ENCODE measurements at regions not wholly inside any gene's neighbourhood (a gene's known extent, or its start where the extent isn't known, plus 50 kb on each side); places are given as distances from the start of the nearest gene placed in this dataset.

DNA sequence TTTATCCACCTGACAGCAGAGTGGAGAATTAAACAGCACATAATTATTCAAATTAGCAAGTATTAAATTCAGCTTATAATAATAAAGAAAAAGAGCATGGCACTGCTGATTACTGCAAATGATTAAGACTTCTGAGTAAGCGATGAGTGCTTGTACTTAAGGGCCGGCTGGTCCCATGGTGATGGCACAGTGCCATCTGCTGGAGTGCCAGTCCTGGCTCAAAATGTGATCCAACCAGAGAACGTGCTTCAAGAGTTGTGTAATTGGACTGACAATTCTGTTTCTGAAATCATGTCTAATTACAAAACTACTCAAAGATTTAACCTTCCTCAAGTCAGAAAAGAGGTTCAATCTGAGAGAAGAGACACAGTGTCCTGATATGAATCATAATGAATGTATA is 181.6 kb upstream of the RGS17 start:
- H3K4me3 ChIP-seq (ENCODE audit: control extremely low read depth in 1 of 5, extremely low read depth in 1 of 5, insufficient read depth in 1 of 5, low read depth in 2 of 5, low read length in 4 of 5): no peak overlapping the region
- H3K27me3 ChIP-seq (replicated peaks in 1 of 4; ENCODE audit: control extremely low read depth in 1 of 4, control insufficient read depth in 3 of 4, insufficient read depth in 4 of 4, low read length in 3 of 4): no peaks in the 10 kb centered on the region
- no peaks in the 10 kb centered on the region for H3K79me2 ChIP-seq (ENCODE audit: control insufficient read depth, insufficient read depth, low read length)
- no peaks in the 10 kb centered on the region for H3K4me1 Mint-ChIP-seq
- no peaks in the 10 kb centered on the region for H3K36me3 ChIP-seq (replicated peaks in 1 of 2; ENCODE audit: control extremely low read depth in 1 of 2, control insufficient read depth in 1 of 2, extremely low read depth in 1 of 2, insufficient read depth in 2 of 2, low read length in 1 of 2)
- H3K9me3 ChIP-seq (ENCODE audit: control extremely low read depth in 1 of 3, control insufficient read depth in 2 of 3, insufficient read depth in 1 of 3, low read length in 2 of 3): no peaks in the 10 kb centered on the region
- H3K27me3 Mint-ChIP-seq: no peaks in the 10 kb centered on the region
- ChIA-PET CTCF (no interaction called here), POLR2A (no interaction called here)
- no peak for ATAC-seq (ENCODE audit: low read depth)
- no peak overlapping the region for H3K4me2 ChIP-seq (replicated peaks; ENCODE audit: low read depth, low read length, poor library complexity, severe bottlenecking)
- TF ChIP-seq, protein P1, sequence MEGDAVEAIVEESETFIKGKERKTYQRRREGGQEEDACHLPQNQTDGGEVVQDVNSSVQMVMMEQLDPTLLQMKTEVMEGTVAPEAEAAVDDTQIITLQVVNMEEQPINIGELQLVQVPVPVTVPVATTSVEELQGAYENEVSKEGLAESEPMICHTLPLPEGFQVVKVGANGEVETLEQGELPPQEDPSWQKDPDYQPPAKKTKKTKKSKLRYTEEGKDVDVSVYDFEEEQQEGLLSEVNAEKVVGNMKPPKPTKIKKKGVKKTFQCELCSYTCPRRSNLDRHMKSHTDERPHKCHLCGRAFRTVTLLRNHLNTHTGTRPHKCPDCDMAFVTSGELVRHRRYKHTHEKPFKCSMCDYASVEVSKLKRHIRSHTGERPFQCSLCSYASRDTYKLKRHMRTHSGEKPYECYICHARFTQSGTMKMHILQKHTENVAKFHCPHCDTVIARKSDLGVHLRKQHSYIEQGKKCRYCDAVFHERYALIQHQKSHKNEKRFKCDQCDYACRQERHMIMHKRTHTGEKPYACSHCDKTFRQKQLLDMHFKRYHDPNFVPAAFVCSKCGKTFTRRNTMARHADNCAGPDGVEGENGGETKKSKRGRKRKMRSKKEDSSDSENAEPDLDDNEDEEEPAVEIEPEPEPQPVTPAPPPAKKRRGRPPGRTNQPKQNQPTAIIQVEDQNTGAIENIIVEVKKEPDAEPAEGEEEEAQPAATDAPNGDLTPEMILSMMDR (IDR thresholded peaks at IDR 0.05): no peak
- no peak for TF ChIP-seq EZH2 (IDR thresholded peaks at IDR 0.05; ENCODE audit: borderline replicate concordance, insufficient read depth, low read depth, low read length, poor library complexity, severe bottlenecking)
- H3K9me3 Mint-ChIP-seq (ENCODE audit: insufficient read depth): no peaks in the 10 kb centered on the region
- H3K4me3 Mint-ChIP-seq: no peak overlapping the region
- 38% methylated on average over 2 of the region's 3 CpGs for whole genome bisulfite sequencing (ENCODE audit: insufficient coverage)
- no peaks in the 10 kb centered on the region for H4K20me1 ChIP-seq (ENCODE audit: control insufficient read depth, insufficient read depth, low read length, poor library complexity, severe bottlenecking)
- intact Hi-C loops (cut with micrococcal nuclease): no loop called here
- H3K27ac ChIP-seq (ENCODE audit: low read length in 2 of 2): no peak overlapping the region
- H3K4me1 ChIP-seq (ENCODE audit: control insufficient read depth in 2 of 2, insufficient read depth in 2 of 2, low read length in 2 of 2): no peaks in the 10 kb centered on the region
- H3K27ac Mint-ChIP-seq: no peak overlapping the region
- no peak for DNase-seq
- no peak overlapping the region for H2AFZ ChIP-seq (ENCODE audit: insufficient read depth, low read depth, low read length, poor library complexity, severe bottlenecking)
- no peak overlapping the region for H3K9ac ChIP-seq (ENCODE audit: low read length)

DNA sequence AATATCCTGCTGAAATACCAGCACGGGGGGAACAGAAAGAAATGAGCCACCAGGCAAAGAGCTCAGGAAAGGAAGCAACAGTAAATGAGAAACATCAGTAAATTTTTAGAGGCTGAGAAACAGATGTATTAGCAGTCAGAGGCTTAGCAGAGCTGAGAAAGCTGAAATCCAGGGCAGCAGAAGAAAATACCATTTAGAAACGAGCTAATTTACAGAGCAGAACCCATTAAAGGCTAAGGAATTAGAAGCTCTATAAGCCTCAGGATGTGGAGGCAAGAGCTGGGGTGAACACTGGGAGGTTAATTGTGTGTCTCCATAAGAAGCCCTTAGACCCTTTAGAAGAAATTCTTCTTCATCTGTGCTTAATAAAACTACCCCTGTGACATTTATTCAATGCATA is 178.6 kb upstream of the RGS17 start:
- Histone ChIP-seq H3K36me3 (replicated peaks in 1 of 2; ENCODE audit: control extremely low read depth in 1 of 2, control insufficient read depth in 1 of 2, extremely low read depth in 1 of 2, insufficient read depth in 2 of 2, low read length in 1 of 2) (no peaks in the 10 kb centered on the region), H3K4me2 (replicated peaks; ENCODE audit: low read depth, low read length, poor library complexity, severe bottlenecking) (no peak overlapping the region), H3K9me3 (ENCODE audit: control extremely low read depth in 1 of 3, control insufficient read depth in 2 of 3, insufficient read depth in 1 of 3, low read length in 2 of 3) (no peaks in the 10 kb centered on the region), H3K27ac (ENCODE audit: low read length in 2 of 2) (no peak overlapping the region), H3K4me1 (ENCODE audit: control insufficient read depth in 2 of 2, insufficient read depth in 2 of 2, low read length in 2 of 2) (no peaks in the 10 kb centered on the region), H3K27me3 (replicated peaks in 1 of 4; ENCODE audit: control extremely low read depth in 1 of 4, control insufficient read depth in 3 of 4, insufficient read depth in 4 of 4, low read length in 3 of 4) (no peaks in the 10 kb centered on the region), H4K20me1 (ENCODE audit: control insufficient read depth, insufficient read depth, low read length, poor library complexity, severe bottlenecking) (no peaks in the 10 kb centered on the region), H3K4me3 (ENCODE audit: control extremely low read depth in 1 of 5, extremely low read depth in 1 of 5, insufficient read depth in 1 of 5, low read depth in 2 of 5, low read length in 4 of 5) (no peak overlapping the region), H2AFZ (ENCODE audit: insufficient read depth, low read depth, low read length, poor library complexity, severe bottlenecking) (no peak overlapping the region), H3K9ac (ENCODE audit: low read length) (no peak overlapping the region), H3K79me2 (ENCODE audit: control insufficient read depth, insufficient read depth, low read length) (no peaks in the 10 kb centered on the region)
- Mint-ChIP-seq H3K27ac (no peak overlapping the region), H3K9me3 (ENCODE audit: insufficient read depth) (no peaks in the 10 kb centered on the region), H3K4me3 (no peak overlapping the region), H3K4me1 (no peaks in the 10 kb centered on the region), H3K27me3 (no peaks in the 10 kb centered on the region)
- ATAC-seq (ENCODE audit: low read depth) (no peak), DNase-seq (no peak)
- ChIA-PET CTCF (no interaction called here), POLR2A (no interaction called here)
- no CpG with 5 or more reads among the region's 2 CpGs for WGBS (ENCODE audit: insufficient coverage)
- TF ChIP-seq, protein P1 (IDR thresholded peaks at IDR 0.05): no peak
- no peak for TF ChIP-seq EZH2 (IDR thresholded peaks at IDR 0.05; ENCODE audit: borderline replicate concordance, insufficient read depth, low read depth, low read length, poor library complexity, severe bottlenecking)
- intact Hi-C loops (cut with micrococcal nuclease): no loop called here
